B cell (primary cell): ENCODE measurements at regions not wholly inside any gene's neighbourhood (a gene's known extent, or its start where the extent isn't known, plus 50 kb on each side); places are given as distances from the start of the nearest gene placed in this dataset.
"Not testable (repeated sequence)": the region's sequence is repeated elsewhere in the genome, so short reads cannot be mapped to it uniquely, and the experiment has no call there.

Experiments
- ATAC-seq: fragments of 200-7000 bp; cut with Tn5 transposase; one replicate; pipeline ENCODE4 v1.10.0; 2021; ENCODE audit warnings: low read depth, mild to moderate bottlenecking, moderate number of reproducible peaks, moderate library complexity
- CTCF ChIA-PET: fragments of 350-600 bp; sonication (Branson Sonifier 250); formaldehyde crosslinking; loops from one replicate; lab custom pipeline; 2021; ENCODE audit warnings: antibody characterized with exemption, inconsistent platforms; lab: Charles Lee
- POLR2A ChIA-PET: fragments of 350-600 bp; sonication (Branson Sonifier 250); formaldehyde crosslinking; loops from one replicate; lab custom pipeline; 2021; ENCODE audit warnings: antibody characterized with exemption; lab: Charles Lee
- DNase-seq: peaks from one replicate; pipeline ENCODE4 v3.0.0; 2013
- H2AFZ ChIP-seq: 2 replicates; pipeline ENCODE4 v1.6.1; 2012; ENCODE audit warnings: mild to moderate bottlenecking, low read depth, low read length; ENCODE audit not compliant: insufficient read depth, poor library complexity, severe bottlenecking
- H3K27ac ChIP-seq, 2 donors: 1 replicate in 1 of 2; 2 replicates in 1 of 2; pipeline ENCODE4 v1.5.1; 2012 to 2013; ENCODE audit warnings: low read length in 2 of 2, mild to moderate bottlenecking in 2 of 2, moderate library complexity in 1 of 2
- H3K27me3 ChIP-seq, 4 experiments: fragments of 200-600 bp in 1 of 4; sonication (generic) in 1 of 4; replicated peaks in 1 of 4; 1 replicate in 2 of 4; 2 replicates in 2 of 4; pipeline versions ENCODE4 v1.6.1 to v1.7.0; 2013 to 2016; ENCODE audit warnings: low read length in 3 of 4, mild to moderate bottlenecking in 2 of 4, mixed read lengths in 1 of 4, moderate library complexity in 1 of 4; ENCODE audit not compliant: insufficient read depth in 4 of 4, control insufficient read depth in 3 of 4; ENCODE audit errors: control extremely low read depth in 1 of 4
- H3K36me3 ChIP-seq, 2 experiments: replicated peaks in 1 of 2; 1 replicate in 1 of 2; 2 replicates in 1 of 2; pipeline versions ENCODE4 v1.6.1 to v1.7.1; 2013; ENCODE audit warnings: low read length in 1 of 2; ENCODE audit not compliant: insufficient read depth in 2 of 2, control insufficient read depth in 1 of 2; ENCODE audit errors: control extremely low read depth in 1 of 2, extremely low read depth in 1 of 2
- H3K4me1 ChIP-seq, 2 donors: fragments of 200-600 bp in 1 of 2; sonication (generic) in 1 of 2; 1 replicate in 1 of 2; 2 replicates in 1 of 2; pipeline versions ENCODE4 v1.5.1 to v1.6.1; 2013 to 2017; ENCODE audit warnings: low read length in 2 of 2; ENCODE audit not compliant: control insufficient read depth in 2 of 2, insufficient read depth in 2 of 2
- H3K4me2 ChIP-seq: replicated peaks from 2 replicates; pipeline ENCODE3; 2012; ENCODE audit warnings: mild to moderate bottlenecking, low read depth, low read length; ENCODE audit not compliant: poor library complexity, severe bottlenecking
- H3K4me3 ChIP-seq, 5 experiments: fragments of 200-600 bp in 1 of 5; sonication (generic) in 1 of 5; 1 replicate in 3 of 5; 2 replicates in 2 of 5; pipeline versions ENCODE4 v1.5.1 to v1.7.0; 2011 to 2016; ENCODE audit warnings: low read length in 4 of 5, mild to moderate bottlenecking in 4 of 5, low read depth in 2 of 5, control low read depth in 1 of 5, moderate library complexity in 1 of 5; ENCODE audit not compliant: insufficient read depth in 1 of 5; ENCODE audit errors: control extremely low read depth in 1 of 5, extremely low read depth in 1 of 5
- H3K79me2 ChIP-seq: fragments of 200-600 bp; sonication (generic); one replicate; pipeline ENCODE4 v1.6.0; 2016; ENCODE audit warnings: low read length; ENCODE audit not compliant: control insufficient read depth, insufficient read depth
- H3K9ac ChIP-seq: fragments of 200-600 bp; sonication (generic); 2 replicates; pipeline ENCODE4 v1.6.1; 2017; ENCODE audit warnings: mild to moderate bottlenecking, low read length, moderate library complexity
- H3K9me3 ChIP-seq, 3 donors: one replicate each; pipeline versions ENCODE4 v1.6.1 to v1.7.1; 2013; ENCODE audit warnings: low read length in 2 of 3; ENCODE audit not compliant: control insufficient read depth in 2 of 3, insufficient read depth in 1 of 3; ENCODE audit errors: control extremely low read depth in 1 of 3
- H4K20me1 ChIP-seq: 2 replicates; pipeline ENCODE4 v1.6.0; 2012; ENCODE audit warnings: mild to moderate bottlenecking, low read length; ENCODE audit not compliant: insufficient read depth, control insufficient read depth, poor library complexity, severe bottlenecking
- H3K27ac Mint-ChIP-seq: one replicate; pipeline ENCODE4 v1.8.0; 2021; ENCODE audit warnings: mixed read lengths
- H3K27me3 Mint-ChIP-seq: one replicate; pipeline ENCODE4 v1.8.0; 2021; ENCODE audit warnings: mixed read lengths
- H3K4me1 Mint-ChIP-seq: one replicate; pipeline ENCODE4 v1.8.0; 2021; ENCODE audit warnings: mixed read lengths
- H3K4me3 Mint-ChIP-seq: one replicate; pipeline ENCODE4 v1.8.0; 2021; ENCODE audit warnings: mixed read lengths
- H3K9me3 Mint-ChIP-seq: one replicate; pipeline ENCODE4 v1.8.0; 2022; ENCODE audit warnings: mixed read lengths; ENCODE audit not compliant: insufficient read depth
- EZH2 ChIP-seq: IDR thresholded peaks from 2 replicates; pipeline ENCODE4 v1.6.1; 2012; ENCODE audit warnings: borderline replicate concordance, low read depth, mild to moderate bottlenecking, moderate library complexity, low read length; ENCODE audit not compliant: insufficient read depth, poor library complexity, severe bottlenecking
- WGBS: methylation state at CpG from one replicate; pipeline ENCODE4 v1.1.5; 2013; ENCODE audit warnings: missing lambda C conversion rate; ENCODE audit not compliant: insufficient coverage; 5-methylcytosine and 5-hydroxymethylcytosine counted together
- intact Hi-C: fragments of 100-400 bp; cut with micrococcal nuclease; formaldehyde crosslinking; loops from one replicate; pipeline ENCODE4 v1.10.0; 2022
- TF ChIP-seq, protein P1 (sequence below): fragments of 200-600 bp; IDR thresholded peaks from one replicate; pipeline ENCODE4 v1.8.0; 2022; ENCODE audit warnings: antibody characterized with exemption, mild to moderate bottlenecking

DNA sequence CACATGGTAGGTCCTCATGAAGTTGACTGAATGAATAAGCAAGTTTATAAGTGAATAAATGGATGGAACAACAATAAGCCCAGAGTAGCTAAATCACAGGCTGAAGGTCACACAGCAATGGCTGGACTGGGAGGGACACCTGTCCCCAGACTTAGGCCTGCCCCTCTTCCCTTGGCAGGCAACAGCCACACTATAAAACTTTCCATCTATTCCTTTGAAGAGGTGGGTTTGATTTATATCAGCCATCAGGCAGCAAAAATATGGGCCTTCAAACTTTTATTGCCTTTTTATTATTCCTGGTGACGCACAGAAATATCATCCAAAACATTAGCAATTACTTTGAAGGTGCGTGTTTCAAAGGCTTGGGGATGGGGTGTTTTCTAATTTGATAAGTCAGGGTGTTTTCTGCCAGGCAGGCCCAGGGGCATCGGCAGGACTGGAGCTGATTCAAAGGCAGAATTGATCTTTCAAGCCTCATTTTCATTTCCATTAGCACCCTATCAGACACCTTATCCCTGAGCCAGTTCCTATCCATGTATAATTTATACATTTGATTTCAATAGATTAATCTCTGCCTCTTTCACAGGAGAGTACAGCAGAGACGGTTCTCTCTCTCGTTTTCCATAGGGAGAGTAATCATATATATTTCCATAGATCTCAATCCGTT lies 67.2 kb upstream of the LYRM9 start:
- Histone ChIP-seq H3K79me2 (no peaks in the 10 kb centered on the region), H3K27ac (no peak overlapping the region), H3K27me3 (peaks cover 0 to 2% (median 0%) of the 10 kb centered on the region in 4 experiments), H3K4me3 (no peak overlapping the region), H3K9ac (no peak overlapping the region), H2AFZ (no peak overlapping the region), H4K20me1 (no peaks in the 10 kb centered on the region), H3K4me1 (no peaks in the 10 kb centered on the region), H3K36me3 (no peaks in the 10 kb centered on the region), H3K4me2 (no peak overlapping the region), H3K9me3 (no peaks in the 10 kb centered on the region)
- WGBS = no CpG with 5 or more reads among the region's 6 CpGs
- Mint-ChIP-seq H3K27ac (no peak overlapping the region), H3K4me3 (no peak overlapping the region), H3K27me3 (peaks cover 3% of the 10 kb centered on the region), H3K4me1 (no peaks in the 10 kb centered on the region), H3K9me3 (no peaks in the 10 kb centered on the region)
- no peak for DNase-seq
- intact Hi-C loops = no loop called here
- TF ChIP-seq EZH2 = no peak
- TF ChIP-seq, protein P1, sequence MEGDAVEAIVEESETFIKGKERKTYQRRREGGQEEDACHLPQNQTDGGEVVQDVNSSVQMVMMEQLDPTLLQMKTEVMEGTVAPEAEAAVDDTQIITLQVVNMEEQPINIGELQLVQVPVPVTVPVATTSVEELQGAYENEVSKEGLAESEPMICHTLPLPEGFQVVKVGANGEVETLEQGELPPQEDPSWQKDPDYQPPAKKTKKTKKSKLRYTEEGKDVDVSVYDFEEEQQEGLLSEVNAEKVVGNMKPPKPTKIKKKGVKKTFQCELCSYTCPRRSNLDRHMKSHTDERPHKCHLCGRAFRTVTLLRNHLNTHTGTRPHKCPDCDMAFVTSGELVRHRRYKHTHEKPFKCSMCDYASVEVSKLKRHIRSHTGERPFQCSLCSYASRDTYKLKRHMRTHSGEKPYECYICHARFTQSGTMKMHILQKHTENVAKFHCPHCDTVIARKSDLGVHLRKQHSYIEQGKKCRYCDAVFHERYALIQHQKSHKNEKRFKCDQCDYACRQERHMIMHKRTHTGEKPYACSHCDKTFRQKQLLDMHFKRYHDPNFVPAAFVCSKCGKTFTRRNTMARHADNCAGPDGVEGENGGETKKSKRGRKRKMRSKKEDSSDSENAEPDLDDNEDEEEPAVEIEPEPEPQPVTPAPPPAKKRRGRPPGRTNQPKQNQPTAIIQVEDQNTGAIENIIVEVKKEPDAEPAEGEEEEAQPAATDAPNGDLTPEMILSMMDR = no peak
- POLR2A ChIA-PET = no interaction called here
- ATAC-seq = no peak
- CTCF ChIA-PET = no interaction called here

DNA sequence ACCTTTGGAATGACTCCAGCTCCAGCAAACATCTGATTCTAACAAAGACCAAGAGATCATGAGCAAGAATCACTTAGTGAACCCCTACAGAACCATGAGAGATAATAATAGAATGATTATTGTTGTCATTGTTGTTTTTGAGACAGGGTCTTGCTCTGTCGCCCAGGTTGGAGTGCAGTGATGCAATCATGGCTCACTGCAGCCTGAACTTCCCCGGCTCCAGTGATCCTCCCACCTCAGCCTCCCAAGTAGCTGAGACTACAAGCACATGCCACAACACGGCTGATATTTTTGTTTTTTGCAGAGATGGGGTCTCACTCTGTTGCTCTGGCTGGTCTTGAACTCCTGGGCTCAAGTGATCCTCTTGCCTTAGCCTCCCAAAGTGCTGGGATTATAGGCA lies 69.4 kb upstream of the LYRM9 start:
- POLR2A ChIA-PET, CTCF ChIA-PET: not testable (repeated sequence)
- WGBS = 91% methylated on average over 2 of the region's 3 CpGs

More for the DNA sequence above, 69.4 kb upstream of the LYRM9 start:
- H3K36me3 ChIP-seq, H3K27me3 Mint-ChIP-seq, H3K27me3 ChIP-seq, H3K4me1 Mint-ChIP-seq, DNase-seq, H3K9me3 ChIP-seq, H3K9me3 Mint-ChIP-seq, H3K79me2 ChIP-seq, intact Hi-C loops, H3K4me2 ChIP-seq, H4K20me1 ChIP-seq, H3K4me3 Mint-ChIP-seq, H3K4me1 ChIP-seq, H3K27ac Mint-ChIP-seq, H3K4me3 ChIP-seq, H3K27ac ChIP-seq, H3K9ac ChIP-seq, ATAC-seq, H2AFZ ChIP-seq: not testable (repeated sequence)
